ENCODE measurements at regions not wholly inside any gene's neighbourhood (a gene's known extent, or its start where the extent isn't known, plus 50 kb on each side); places are given as distances from the start of the nearest gene placed in this dataset.
"Not testable (repeated sequence)": the region's sequence is repeated elsewhere in the genome, so short reads cannot be mapped to it uniquely, and the experiment has no call there.

DNA sequence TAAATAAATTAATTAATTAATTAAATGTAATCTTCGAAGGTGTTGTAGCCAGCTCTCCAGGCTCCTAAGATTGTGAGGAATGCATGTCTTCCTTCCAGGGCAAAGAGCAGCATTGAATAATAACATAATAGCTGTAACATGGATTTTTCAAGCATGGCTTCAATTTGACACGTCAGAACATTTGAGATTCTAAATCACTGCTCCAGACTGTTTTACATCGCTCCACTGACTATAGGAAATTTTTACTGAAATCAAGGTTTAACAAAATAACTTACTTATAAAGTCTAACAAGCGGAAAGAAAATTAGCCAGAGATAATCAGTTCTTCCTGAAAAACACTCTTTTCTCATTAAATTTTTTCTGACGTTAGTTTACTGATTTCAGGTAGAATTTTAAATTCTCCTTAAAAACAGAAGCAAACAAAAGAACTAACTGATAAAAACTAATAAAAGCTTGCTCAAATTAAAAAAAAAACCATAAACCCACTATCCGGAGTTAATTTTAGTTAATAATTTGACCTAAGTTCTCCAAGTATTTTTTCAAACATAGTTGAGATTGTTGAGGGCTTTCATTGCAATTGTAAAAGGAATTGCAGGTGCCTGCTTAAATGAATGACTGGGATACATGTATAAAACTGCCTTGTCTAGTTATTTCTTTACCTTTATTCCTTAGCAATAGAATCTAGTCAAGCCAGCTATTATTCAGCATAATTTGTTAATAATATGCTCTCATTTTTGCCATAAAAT, 51.2 kb upstream of the SGCE start:
- no peaks in the 10 kb centered on the region for H3K27me3 ChIP-seq (ENCODE audit: insufficient read depth, low read length)
- peaks cover 2 to 3% of the 10 kb centered on the region in 2 experiments for H3K4me1 ChIP-seq (ENCODE audit: control insufficient read depth in 1 of 2, insufficient read depth in 2 of 2, low read length in 2 of 2)
- H4K8ac ChIP-seq (ENCODE audit: low read depth, low read length): no peak overlapping the region
- no peak overlapping the region for H4K91ac ChIP-seq (ENCODE audit: low read depth, low read length)
- no peak overlapping the region for H2AK5ac ChIP-seq (ENCODE audit: low read length)
- no peak overlapping the region for H2BK5ac ChIP-seq (ENCODE audit: low read depth, low read length, poor library complexity)
- no peak overlapping the region for H3K27ac ChIP-seq (ENCODE audit: low read depth, low read length)
- H3K36me3 ChIP-seq (ENCODE audit: control insufficient read depth in 1 of 2, insufficient read depth in 2 of 2, low read length in 2 of 2): no peaks in the 10 kb centered on the region
- no peak overlapping the region for H3K4ac ChIP-seq (ENCODE audit: low read depth, low read length)
- H3K79me1 ChIP-seq (ENCODE audit: low read length): peaks cover 2% of the 10 kb centered on the region
- H2BK12ac ChIP-seq (ENCODE audit: low read length): no peak overlapping the region
- no peak overlapping the region for H3K18ac ChIP-seq (ENCODE audit: low read length)
- H3K4me2 ChIP-seq (ENCODE audit: low read length): no peak overlapping the region
- no peak overlapping the region for H3K23ac ChIP-seq (ENCODE audit: low read length)
- H4K12ac ChIP-seq (ENCODE audit: low read depth, low read length): no peak overlapping the region
- H3K4me3 ChIP-seq (ENCODE audit: low read depth, low read length): no peak overlapping the region
- H2AFZ ChIP-seq (ENCODE audit: insufficient read depth, low read length, poor library complexity): no peak overlapping the region
- H3K14ac ChIP-seq (ENCODE audit: low read length): no peak overlapping the region
- no peak overlapping the region for H2BK120ac ChIP-seq (ENCODE audit: insufficient read depth, low read length, poor library complexity)
- no peak overlapping the region for H3K9ac ChIP-seq (ENCODE audit: low read length)
- no CpG with 5 or more reads among the region's 6 CpGs for WGBS (ENCODE audit: extremely low coverage, insufficient coverage, insufficient read length)
- H3K9me3 ChIP-seq (ENCODE audit: insufficient read depth, low read depth, low read length): no peaks in the 10 kb centered on the region
- DNase-seq: no peak
- H3K79me2 ChIP-seq (ENCODE audit: control insufficient read depth, insufficient read depth, low read length, poor library complexity): no peaks in the 10 kb centered on the region

DNA sequence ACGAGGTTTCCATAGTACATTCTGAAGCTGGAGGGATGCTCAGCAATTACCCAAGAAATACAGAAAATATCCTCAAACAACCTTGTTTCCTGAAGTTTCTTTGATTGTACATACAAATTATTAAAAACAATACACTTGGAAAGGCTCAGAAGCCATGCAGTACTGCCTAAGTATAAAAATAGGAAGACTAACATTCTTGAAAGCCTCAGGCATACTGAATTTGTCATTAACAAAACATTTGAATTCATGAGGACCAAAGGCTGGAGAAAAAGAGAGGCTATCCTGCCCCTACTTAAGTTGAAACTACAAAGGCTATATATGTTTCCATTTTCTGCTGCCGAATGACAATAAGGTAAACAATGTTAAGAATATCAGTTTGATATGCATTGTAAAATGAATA, 54.3 kb upstream of the SGCE start:
- Histone ChIP-seq H3K18ac (ENCODE audit: low read length) (no peak overlapping the region), H4K91ac (ENCODE audit: low read depth, low read length) (no peak overlapping the region), H3K27ac (ENCODE audit: low read depth, low read length) (no peak overlapping the region), H2BK12ac (ENCODE audit: low read length) (no peak overlapping the region), H3K27me3 (ENCODE audit: insufficient read depth, low read length) (no peaks in the 10 kb centered on the region), H4K12ac (ENCODE audit: low read depth, low read length) (no peak overlapping the region), H3K79me1 (ENCODE audit: low read length) (no peaks in the 10 kb centered on the region), H2BK120ac (ENCODE audit: insufficient read depth, low read length, poor library complexity) (no peak overlapping the region), H3K9ac (ENCODE audit: low read length) (no peak overlapping the region), H3K4me2 (ENCODE audit: low read length) (no peak overlapping the region), H2AFZ (ENCODE audit: insufficient read depth, low read length, poor library complexity) (no peak overlapping the region), H3K4me1 (ENCODE audit: control insufficient read depth in 1 of 2, insufficient read depth in 2 of 2, low read length in 2 of 2) (no peaks in the 10 kb centered on the region), H2AK5ac (ENCODE audit: low read length) (no peak overlapping the region), H3K4me3 (ENCODE audit: low read depth, low read length) (no peak overlapping the region), H3K4ac (ENCODE audit: low read depth, low read length) (no peak overlapping the region), H4K8ac (ENCODE audit: low read depth, low read length) (no peak overlapping the region), H2BK5ac (ENCODE audit: low read depth, low read length, poor library complexity) (no peak overlapping the region), H3K23ac (ENCODE audit: low read length) (no peak overlapping the region), H3K36me3 (ENCODE audit: control insufficient read depth in 1 of 2, insufficient read depth in 2 of 2, low read length in 2 of 2) (no peaks in the 10 kb centered on the region), H3K9me3 (ENCODE audit: insufficient read depth, low read depth, low read length) (no peaks in the 10 kb centered on the region), H3K79me2 (ENCODE audit: control insufficient read depth, insufficient read depth, low read length, poor library complexity) (no peaks in the 10 kb centered on the region), H3K14ac (ENCODE audit: low read length) (no peak overlapping the region)
- no peak for DNase-seq
- WGBS (ENCODE audit: extremely low coverage, insufficient coverage, insufficient read length): no CpG with 5 or more reads among the region's 2 CpGs

DNA sequence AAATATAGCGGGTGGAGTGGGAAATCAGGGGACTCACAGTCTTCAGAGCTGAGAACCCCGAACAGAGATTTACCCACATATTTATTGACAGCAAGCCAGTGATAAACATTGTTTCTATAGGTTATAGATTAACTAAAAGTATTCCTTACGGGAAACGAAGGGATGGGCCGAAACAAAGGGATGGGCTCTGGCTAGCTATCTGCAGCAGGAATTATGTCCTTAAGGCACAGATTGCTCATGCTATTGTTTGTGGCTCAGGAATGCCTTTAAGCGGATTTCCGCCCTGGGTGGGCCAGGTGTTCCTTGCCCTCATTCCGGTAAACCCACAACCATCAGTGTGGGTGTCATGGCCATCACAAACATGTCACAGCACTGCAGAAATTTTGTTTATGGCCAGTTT, 66.4 kb upstream of the SGCE start:
- H3K9me3 ChIP-seq (ENCODE audit: insufficient read depth, low read depth, low read length); H3K36me3 ChIP-seq (ENCODE audit: control insufficient read depth in 1 of 2, insufficient read depth in 2 of 2, low read length in 2 of 2); H3K27ac ChIP-seq (ENCODE audit: low read depth, low read length); H4K91ac ChIP-seq (ENCODE audit: low read depth, low read length); H3K14ac ChIP-seq (ENCODE audit: low read length); H2AFZ ChIP-seq (ENCODE audit: insufficient read depth, low read length, poor library complexity); H4K8ac ChIP-seq (ENCODE audit: low read depth, low read length); H3K18ac ChIP-seq (ENCODE audit: low read length); H3K4me1 ChIP-seq (ENCODE audit: control insufficient read depth in 1 of 2, insufficient read depth in 2 of 2, low read length in 2 of 2); H3K4me2 ChIP-seq (ENCODE audit: low read length); H3K4me3 ChIP-seq (ENCODE audit: low read depth, low read length); H3K4ac ChIP-seq (ENCODE audit: low read depth, low read length); H3K79me2 ChIP-seq (ENCODE audit: control insufficient read depth, insufficient read depth, low read length, poor library complexity); H2AK5ac ChIP-seq (ENCODE audit: low read length); H3K9ac ChIP-seq (ENCODE audit: low read length); DNase-seq; H3K79me1 ChIP-seq (ENCODE audit: low read length); H2BK12ac ChIP-seq (ENCODE audit: low read length); H3K27me3 ChIP-seq (ENCODE audit: insufficient read depth, low read length); H2BK120ac ChIP-seq (ENCODE audit: insufficient read depth, low read length, poor library complexity); H4K12ac ChIP-seq (ENCODE audit: low read depth, low read length); H2BK5ac ChIP-seq (ENCODE audit: low read depth, low read length, poor library complexity); H3K23ac ChIP-seq (ENCODE audit: low read length): not testable (repeated sequence)
- WGBS (ENCODE audit: extremely low coverage, insufficient coverage, insufficient read length): no CpG with 5 or more reads among the region's 8 CpGs

DNA sequence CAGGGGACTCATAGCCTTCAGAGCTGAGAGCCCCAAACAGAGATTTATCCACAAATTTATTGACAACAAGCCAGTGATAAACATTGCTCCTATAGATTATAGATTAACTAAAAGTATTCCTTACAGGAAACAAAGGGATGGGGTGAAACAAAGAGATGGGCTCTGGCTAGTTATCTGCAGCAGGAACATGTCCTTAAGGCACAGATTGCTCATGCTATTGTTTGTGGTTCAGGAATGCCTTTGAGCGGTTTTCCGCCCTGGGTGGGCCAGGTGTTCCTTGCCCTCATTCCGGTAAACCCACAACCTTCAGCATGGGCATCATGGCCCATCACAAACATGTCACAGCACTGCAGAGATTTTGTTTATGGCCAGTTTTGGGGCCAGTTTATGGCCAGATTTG, 73.0 kb upstream of the SGCE start:
- not testable (repeated sequence) for H3K4ac ChIP-seq (ENCODE audit: low read depth, low read length); H3K4me2 ChIP-seq (ENCODE audit: low read length); H3K4me1 ChIP-seq (ENCODE audit: control insufficient read depth in 1 of 2, insufficient read depth in 2 of 2, low read length in 2 of 2); H3K36me3 ChIP-seq (ENCODE audit: control insufficient read depth in 1 of 2, insufficient read depth in 2 of 2, low read length in 2 of 2); H2BK120ac ChIP-seq (ENCODE audit: insufficient read depth, low read length, poor library complexity); H2BK12ac ChIP-seq (ENCODE audit: low read length); H4K8ac ChIP-seq (ENCODE audit: low read depth, low read length); DNase-seq; H3K9ac ChIP-seq (ENCODE audit: low read length); H3K9me3 ChIP-seq (ENCODE audit: insufficient read depth, low read depth, low read length); H2AFZ ChIP-seq (ENCODE audit: insufficient read depth, low read length, poor library complexity); H3K23ac ChIP-seq (ENCODE audit: low read length); H3K4me3 ChIP-seq (ENCODE audit: low read depth, low read length); H3K18ac ChIP-seq (ENCODE audit: low read length); H4K12ac ChIP-seq (ENCODE audit: low read depth, low read length); H3K27me3 ChIP-seq (ENCODE audit: insufficient read depth, low read length); H3K79me2 ChIP-seq (ENCODE audit: control insufficient read depth, insufficient read depth, low read length, poor library complexity); H2AK5ac ChIP-seq (ENCODE audit: low read length); H2BK5ac ChIP-seq (ENCODE audit: low read depth, low read length, poor library complexity); H3K27ac ChIP-seq (ENCODE audit: low read depth, low read length); H3K79me1 ChIP-seq (ENCODE audit: low read length); H3K14ac ChIP-seq (ENCODE audit: low read length); H4K91ac ChIP-seq (ENCODE audit: low read depth, low read length)
- WGBS (ENCODE audit: extremely low coverage, insufficient coverage, insufficient read length): no CpG with 5 or more reads among the region's 3 CpGs
